GM12878 (cell line): ENCODE measurements at regions not wholly inside any gene's neighbourhood (a gene's known extent, or its start where the extent isn't known, plus 50 kb on each side); places are given as distances from the start of the nearest gene placed in this dataset.

ENCODE experiments used
- ATAC-seq: fragments of 200-7000 bp; cut with Tn5 transposase; 3 replicates; pipeline ENCODE4 v1.9.1; 2020; ENCODE audit warnings: mild to moderate bottlenecking, moderate library complexity
- BruUV-seq: library from RNA; stranded (reverse); fragments of 400-500 nt; replicated peaks from 2 replicates; lab custom pipeline; 2021; lab: Mats Ljungman, UMichigan
- CTCF ChIA-PET: fragments of 300-600 bp; sonication (Branson Sonifier 250); formaldehyde crosslinking; extraction: SDS; loops from one replicate; lab custom pipeline; 2021; ENCODE audit warnings: inconsistent platforms; lab: Yijun Ruan, JAX
- POLR2A ChIA-PET: fragments of 350-600 bp; formaldehyde crosslinking; extraction: SDS; loops from one replicate; lab custom pipeline; 2021; ENCODE audit warnings: inconsistent platforms; lab: Charles Lee
- RAD21 ChIA-PET: fragments of 300-600 bp; sonication (Branson Sonifier 250); formaldehyde crosslinking; loops from one replicate; lab custom pipeline; 2023; ENCODE audit warnings: antibody characterized with exemption; ENCODE audit not compliant: unreplicated experiment; lab: Charles Lee
- SMC1A ChIA-PET: fragments of 300-600 bp; sonication (Branson Sonifier 250); formaldehyde crosslinking; loops from one replicate; lab custom pipeline; 2023; ENCODE audit not compliant: unreplicated experiment, uncharacterized antibody; lab: Charles Lee
- DNase-seq: peaks from one replicate; pipeline ENCODE4 v3.0.0-alpha.2; 2011; ENCODE audit warnings: low read depth, low spot score
- FAIRE-seq: peaks from 3 replicates; lab custom pipeline; 2011; peaks lifted over from hg19 to GRCh38; lab: Jason Lieb, UNC
- H2AFZ ChIP-seq: 2 replicates; pipeline ENCODE4 v1.6.0; 2011; ENCODE audit warnings: low read depth, low read length, control low read depth; ENCODE audit not compliant: control insufficient read depth
- H3K27ac ChIP-seq: 2 replicates; pipeline ENCODE4 v1.5.1; 2011; ENCODE audit warnings: control low read depth; ENCODE audit not compliant: control insufficient read depth, insufficient read depth
- H3K27me3 ChIP-seq, 2 experiments: replicated peaks in 1 of 2; 2 replicates each; pipeline versions ENCODE4 v1.6.0 to v1.6.1; 2011; ENCODE audit warnings: low read length in 1 of 2; ENCODE audit not compliant: control insufficient read depth in 2 of 2, insufficient read depth in 2 of 2
- H3K36me3 ChIP-seq, 2 experiments: 2 replicates each; pipeline ENCODE4 v1.5.1; 2011; ENCODE audit warnings: low read length in 1 of 2; ENCODE audit not compliant: control insufficient read depth in 2 of 2, insufficient read depth in 2 of 2
- H3K4me1 ChIP-seq: 2 replicates; pipeline ENCODE4 v1.6.1; 2011; ENCODE audit warnings: mild to moderate bottlenecking, low read length, moderate library complexity, mixed read lengths; ENCODE audit not compliant: control insufficient read depth, insufficient read depth
- H3K4me2 ChIP-seq: 2 replicates; pipeline ENCODE4 v1.6.0; 2011; ENCODE audit warnings: control low read depth; ENCODE audit not compliant: control insufficient read depth, insufficient read depth
- H3K4me3 ChIP-seq: fragments of 200-600 bp; sonication (generic); 2 replicates; pipeline ENCODE4 v1.5.1; 2016
- H3K79me2 ChIP-seq: 2 replicates; pipeline ENCODE4 v1.6.0; 2011; ENCODE audit warnings: low read length; ENCODE audit not compliant: control insufficient read depth, insufficient read depth
- H3K9ac ChIP-seq: 2 replicates; pipeline ENCODE4 v1.8.0; 2011; ENCODE audit warnings: low read length, control low read depth, mixed read lengths; ENCODE audit not compliant: control insufficient read depth, insufficient read depth
- H3K9me3 ChIP-seq: replicated peaks from 3 replicates; pipeline ENCODE4 v1.5.1; 2011; ENCODE audit warnings: mild to moderate bottlenecking, low read length; ENCODE audit not compliant: control insufficient read depth, insufficient read depth
- H4K20me1 ChIP-seq: 2 replicates; pipeline ENCODE4 v1.6.0; 2011; ENCODE audit not compliant: control insufficient read depth, insufficient read depth
- BRCA1 ChIP-seq: IDR thresholded peaks from 2 replicates; pipeline ENCODE4 v1.6.1; 2011; ENCODE audit warnings: low read depth, low read length, improper control_type of control experiment
- CBFB ChIP-seq: IDR thresholded peaks from 2 replicates; pipeline ENCODE4 v1.6.1; 2016; ENCODE audit warnings: antibody characterized with exemption, low read depth
- CREM ChIP-seq: IDR thresholded peaks from 2 replicates; pipeline ENCODE4 v1.6.1; 2014; ENCODE audit warnings: antibody characterized with exemption, low read depth
- HDAC2 ChIP-seq: fragments of 200-600 bp; sonication (generic); IDR thresholded peaks from 2 replicates; pipeline ENCODE4 v1.6.1; 2017
- HDAC6 ChIP-seq: fragments of 200-600 bp; sonication (generic); IDR thresholded peaks from one replicate; pipeline ENCODE4 v1.8.0; 2017; ENCODE audit warnings: antibody characterized with exemption; ENCODE audit not compliant: unreplicated experiment
- MEF2A ChIP-seq: IDR thresholded peaks from 2 replicates; pipeline ENCODE4 v1.6.1; 2011; ENCODE audit warnings: low read depth, mild to moderate bottlenecking, low read length, moderate library complexity; ENCODE audit not compliant: insufficient read depth
- MTA2 ChIP-seq: fragments of 450-650 bp; IDR thresholded peaks from 2 replicates; pipeline ENCODE4 v1.6.1; 2016; ENCODE audit warnings: low read depth, mild to moderate bottlenecking, moderate library complexity
- NFXL1 ChIP-seq: fragments of 450-650 bp; IDR thresholded peaks from 2 replicates; pipeline ENCODE4 v1.6.1; 2017; ENCODE audit warnings: antibody characterized with exemption, mild to moderate bottlenecking, borderline replicate concordance
- NFYA ChIP-seq: IDR thresholded peaks from 2 replicates; pipeline ENCODE4 v1.6.1; 2011; ENCODE audit warnings: low read depth, mild to moderate bottlenecking, low read length, improper control_type of control experiment, borderline replicate concordance
- NR2F1 ChIP-seq: fragments of 450-650 bp; conservative IDR thresholded peaks from 2 replicates; pipeline ENCODE4 v1.6.1; 2017; ENCODE audit warnings: mild to moderate bottlenecking
- NRF1 ChIP-seq: conservative IDR thresholded peaks from 2 replicates; pipeline ENCODE4 v1.6.1; 2011; ENCODE audit warnings: mild to moderate bottlenecking, low read depth, low read length, improper control_type of control experiment
- PML ChIP-seq: IDR thresholded peaks from 2 replicates; pipeline ENCODE4 v1.6.1; 2012; ENCODE audit warnings: low read length, inconsistent platforms
- POLR2AphosphoS2 ChIP-seq: IDR thresholded peaks from 2 replicates; pipeline ENCODE4 v1.6.1; 2011; ENCODE audit warnings: low read depth, mild to moderate bottlenecking, low read length, improper control_type of control experiment, moderate library complexity
- POU2F2 ChIP-seq: IDR thresholded peaks from 3 replicates; pipeline ENCODE4 v1.6.1; 2011; ENCODE audit warnings: low read depth, mild to moderate bottlenecking, low read length, borderline replicate concordance
- RAD51 ChIP-seq: fragments of 450-650 bp; IDR thresholded peaks from 2 replicates; pipeline ENCODE4 v1.6.1; 2016; ENCODE audit warnings: moderate library complexity, mild to moderate bottlenecking, inconsistent platforms
- STAT3 ChIP-seq: IDR thresholded peaks from 2 replicates; pipeline ENCODE4 v1.6.1; 2011; ENCODE audit warnings: low read depth, low read length, improper control_type of control experiment
- TARDBP ChIP-seq: IDR thresholded peaks from 2 replicates; pipeline ENCODE4 v1.6.1; 2016; ENCODE audit warnings: borderline replicate concordance
- TBL1XR1 ChIP-seq: IDR thresholded peaks from 2 replicates; pipeline ENCODE4 v1.6.1; 2012; ENCODE audit warnings: low read depth, low read length, improper control_type of control experiment
- YY1 ChIP-seq: IDR thresholded peaks from 2 replicates; pipeline ENCODE4 v1.6.1; 2011; ENCODE audit warnings: low read depth, mild to moderate bottlenecking, low read length
- ZNF217 ChIP-seq: fragments of 450-650 bp; IDR thresholded peaks from 2 replicates; pipeline ENCODE4 v1.6.1; 2017; ENCODE audit warnings: antibody characterized with exemption, mild to moderate bottlenecking
- ZSCAN29 ChIP-seq: fragments of 450-650 bp; IDR thresholded peaks from 2 replicates; pipeline ENCODE4 v1.6.1; 2017; ENCODE audit warnings: mild to moderate bottlenecking, moderate library complexity
- ZZZ3 ChIP-seq: IDR thresholded peaks from 2 replicates; pipeline ENCODE4 v1.6.1; 2011; ENCODE audit warnings: low read depth; ENCODE audit not compliant: control insufficient read depth, insufficient read length
- WGBS: methylation state at CpG from one replicate; pipeline ENCODE4 v1.1.6; 2016; ENCODE audit warnings: low lambda C conversion rate; ENCODE audit not compliant: insufficient replicate concordance, insufficient coverage; ENCODE audit errors: missing lambda C conversion rate; 5-methylcytosine and 5-hydroxymethylcytosine counted together
- in situ Hi-C: fragments of 300-500 bp; cut with MboI; formaldehyde crosslinking; loops from 9 replicates; pipeline ENCODE4 v1.14.3; 2018; ENCODE audit warnings: mixed read lengths
- intact Hi-C: fragments of 100-400 bp; cut with micrococcal nuclease; formaldehyde crosslinking; loops from one replicate; pipeline ENCODE4 v1.14.2; 2022; ENCODE audit not compliant: unreplicated experiment
- TF ChIP-seq, protein P1 (sequence below): IDR thresholded peaks from 2 replicates; pipeline ENCODE4 v1.6.1; 2012; ENCODE audit warnings: low read length, inconsistent platforms

- H3K4me1 ChIP-seq: no peaks in the 10 kb centered on the region
- RAD21 ChIA-PET: no interaction called here
- TF ChIP-seq HDAC2: no peak
- TF ChIP-seq NR2F1: no peak
- TF ChIP-seq HDAC6: no peak
- no peak for TF ChIP-seq RAD51
- H3K4me2 ChIP-seq: no peak overlapping the region
- H3K27me3 ChIP-seq: no peaks in the 10 kb centered on the region
- no peaks in the 10 kb centered on the region for H3K9me3 ChIP-seq
- H3K27ac ChIP-seq: no peak overlapping the region
- no peak overlapping the region for H2AFZ ChIP-seq
- POLR2A ChIA-PET: no interaction called here
- H3K9ac ChIP-seq: no peak overlapping the region
- CTCF ChIA-PET: no interaction called here
- no peak for DNase-seq
- no peaks in the 10 kb centered on the region for H3K79me2 ChIP-seq
- H3K36me3 ChIP-seq: no peaks in the 10 kb centered on the region
- 0% methylated on average over 1 of the region's 1 CpG for WGBS
- H3K4me3 ChIP-seq: no peak overlapping the region
- intact Hi-C loops: no loop called here
- SMC1A ChIA-PET: no interaction called here
- ATAC-seq: no peak
- no peak for FAIRE-seq
- BruUV-seq: no TSS peak
- in situ Hi-C loops: no loop called here
- no peaks in the 10 kb centered on the region for H4K20me1 ChIP-seq
Measured at GRCh38 chr5:17691762-17692161, 57.5 kb downstream of the TAF11L14 start.

- FAIRE-seq: no peak
- H3K4me3 ChIP-seq: no peak overlapping the region
- ChIA-PET RAD21 (no interaction called here), POLR2A (no interaction called here), CTCF (no interaction called here), SMC1A (interaction anchor here (1.1 kb wide), 1 partner anchor 10 kb away, joined by 3 read pairs; no protein-coding TSS in a partner anchor)
- DNase-seq: no peak
- BruUV-seq: no TSS peak
- H4K20me1 ChIP-seq: no peaks in the 10 kb centered on the region
- H3K4me1 ChIP-seq: no peaks in the 10 kb centered on the region
- no peaks in the 10 kb centered on the region for H3K27me3 ChIP-seq
- H3K27ac ChIP-seq: no peak overlapping the region
- no peak overlapping the region for H3K9ac ChIP-seq
- no peaks in the 10 kb centered on the region for H3K79me2 ChIP-seq
- in situ Hi-C loops: no loop called here
- intact Hi-C loops: no loop called here
- no peak overlapping the region for H2AFZ ChIP-seq
- ATAC-seq: no peak
- H3K4me2 ChIP-seq: no peak overlapping the region
- H3K9me3 ChIP-seq: no peaks in the 10 kb centered on the region
- no peaks in the 10 kb centered on the region for H3K36me3 ChIP-seq
- TF ChIP-seq POU2F2 (no peak), TBL1XR1 (no peak), TARDBP (no peak), CREM (no peak), PML (no peak), ZZZ3 (no peak), POLR2AphosphoS2 (no peak), STAT3 (no peak), ZNF217 (no peak), CBFB (no peak), NRF1 (no peak), ZSCAN29 (no peak), YY1 (no peak), MEF2A (no peak), NFYA (no peak), MTA2 (no peak), BRCA1 (no peak), NFXL1 (no peak)
- TF ChIP-seq, protein P1, sequence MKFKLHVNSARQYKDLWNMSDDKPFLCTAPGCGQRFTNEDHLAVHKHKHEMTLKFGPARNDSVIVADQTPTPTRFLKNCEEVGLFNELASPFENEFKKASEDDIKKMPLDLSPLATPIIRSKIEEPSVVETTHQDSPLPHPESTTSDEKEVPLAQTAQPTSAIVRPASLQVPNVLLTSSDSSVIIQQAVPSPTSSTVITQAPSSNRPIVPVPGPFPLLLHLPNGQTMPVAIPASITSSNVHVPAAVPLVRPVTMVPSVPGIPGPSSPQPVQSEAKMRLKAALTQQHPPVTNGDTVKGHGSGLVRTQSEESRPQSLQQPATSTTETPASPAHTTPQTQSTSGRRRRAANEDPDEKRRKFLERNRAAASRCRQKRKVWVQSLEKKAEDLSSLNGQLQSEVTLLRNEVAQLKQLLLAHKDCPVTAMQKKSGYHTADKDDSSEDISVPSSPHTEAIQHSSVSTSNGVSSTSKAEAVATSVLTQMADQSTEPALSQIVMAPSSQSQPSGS: no peak
Measured at GRCh38 chr5:17694371-17694770, 60.1 kb downstream of the TAF11L14 start.
